HG02763 (cell line): ENCODE measurements at regions not wholly inside any gene's neighbourhood (a gene's known extent, or its start where the extent isn't known, plus 50 kb on each side); places are given as distances from the start of the nearest gene placed in this dataset.

Source experiments
- ATAC-seq: cut with Tn5 transposase; IDR thresholded peaks from one replicate; pipeline ENCODE4 v1.9.1; 2021; ENCODE audit warnings: mild to moderate bottlenecking, moderate library complexity; ENCODE audit not compliant: unreplicated experiment

GRCh38 chr1:218852527-218852926 is 321.2 kb upstream of the LYPLAL1 start:
- no peak for ATAC-seq

- no peak for ATAC-seq
Observed at GRCh38 chr1:218863987-218864386, 309.7 kb upstream of the LYPLAL1 start.

GRCh38 chr1:218865591-218865990 is 308.1 kb upstream of the LYPLAL1 start:
- ATAC-seq = no peak

- ATAC-seq = no peak
Observed at GRCh38 chr1:218866507-218866906, 307.2 kb upstream of the LYPLAL1 start.

- no peak for ATAC-seq
Observed at GRCh38 chr1:218867066-218867465, 306.6 kb upstream of the LYPLAL1 start.

- no peak for ATAC-seq
Observed at GRCh38 chr1:218867941-218868626, 305.6 kb upstream of the LYPLAL1 start.

- ATAC-seq = no peak
Observed at GRCh38 chr1:218869276-218869675, 304.4 kb upstream of the LYPLAL1 start.

GRCh38 chr1:218872026-218872425 is 301.7 kb upstream of the LYPLAL1 start:
- no peak for ATAC-seq

GRCh38 chr1:218872928-218873327 is 300.8 kb upstream of the LYPLAL1 start:
- no peak for ATAC-seq

GRCh38 chr1:218874313-218874712 is 299.4 kb upstream of the LYPLAL1 start:
- ATAC-seq = no peak

GRCh38 chr1:218874801-218875400 is 298.8 kb upstream of the LYPLAL1 start:
- no peak for ATAC-seq

- ATAC-seq = no peak
Observed at GRCh38 chr1:218878369-218878768, 295.3 kb upstream of the LYPLAL1 start.

GRCh38 chr1:218880484-218881060 is 293.1 kb upstream of the LYPLAL1 start:
- ATAC-seq = no peak

GRCh38 chr1:218882454-218882853 is 291.2 kb upstream of the LYPLAL1 start:
- no peak for ATAC-seq

- ATAC-seq = no peak
Observed at GRCh38 chr1:218886101-218886871, 287.4 kb upstream of the LYPLAL1 start.

GRCh38 chr1:218887141-218887925 is 286.3 kb upstream of the LYPLAL1 start:
- ATAC-seq = no peak

- ATAC-seq = no peak
Observed at GRCh38 chr1:218890451-218890850, 283.2 kb upstream of the LYPLAL1 start.

- ATAC-seq = no peak
Observed at GRCh38 chr1:218891577-218891976, 282.1 kb upstream of the LYPLAL1 start.

GRCh38 chr1:218895064-218895587 is 278.6 kb upstream of the LYPLAL1 start:
- ATAC-seq = no peak

- ATAC-seq = no peak
Observed at GRCh38 chr1:218896202-218896601, 277.5 kb upstream of the LYPLAL1 start.

- no peak for ATAC-seq
Observed at GRCh38 chr1:218898921-218899320, 274.8 kb upstream of the LYPLAL1 start.
